T-helper 1 cell (primary cell): ENCODE measurements at regions not wholly inside any gene's neighbourhood (a gene's known extent, or its start where the extent isn't known, plus 50 kb on each side); places are given as distances from the start of the nearest gene placed in this dataset.
"Not testable (repeated sequence)": the region's sequence is repeated elsewhere in the genome, so short reads cannot be mapped to it uniquely, and the experiment has no call there.

ENCODE experiments used
- DNase-seq, 5 donors: peaks; one replicate each; pipeline ENCODE4 v3.0.0-alpha.2; 2012 to 2020

DNA sequence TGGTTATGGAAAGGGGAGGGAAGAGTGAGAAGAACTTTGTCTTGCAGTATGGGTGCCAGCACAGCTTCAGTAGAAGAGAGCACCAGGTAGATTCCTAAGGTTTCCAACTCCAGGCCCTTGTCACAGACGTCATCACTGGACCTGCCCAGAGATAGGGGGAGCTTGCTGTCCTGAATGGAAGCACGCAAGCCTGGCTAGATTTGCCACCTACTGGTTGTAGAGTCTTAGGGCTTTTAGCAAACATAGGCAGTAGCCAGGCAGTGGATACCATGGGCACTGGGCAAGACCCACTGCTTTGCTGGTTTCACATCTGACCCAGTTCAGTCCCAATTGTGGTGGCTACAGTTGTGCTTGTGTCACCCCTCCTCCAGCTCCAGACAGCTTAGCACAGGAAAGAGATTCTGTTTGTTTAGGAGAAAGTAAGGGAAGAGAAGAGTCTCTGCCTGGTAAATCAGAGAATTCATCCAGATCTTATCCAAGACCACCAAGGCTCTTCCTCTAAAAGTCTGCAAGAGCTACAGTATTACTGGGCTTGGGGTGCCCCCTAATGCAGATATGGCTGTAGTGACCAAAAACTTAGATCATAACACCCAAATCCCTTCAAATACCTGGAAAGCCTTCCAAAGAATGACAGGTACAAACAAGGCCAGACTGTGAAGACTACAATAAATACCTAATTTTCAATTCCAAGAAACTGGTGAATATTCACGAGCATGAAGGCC lies 158.9 kb downstream of the HINT1 start:
- DNase-seq: no peak

DNA sequence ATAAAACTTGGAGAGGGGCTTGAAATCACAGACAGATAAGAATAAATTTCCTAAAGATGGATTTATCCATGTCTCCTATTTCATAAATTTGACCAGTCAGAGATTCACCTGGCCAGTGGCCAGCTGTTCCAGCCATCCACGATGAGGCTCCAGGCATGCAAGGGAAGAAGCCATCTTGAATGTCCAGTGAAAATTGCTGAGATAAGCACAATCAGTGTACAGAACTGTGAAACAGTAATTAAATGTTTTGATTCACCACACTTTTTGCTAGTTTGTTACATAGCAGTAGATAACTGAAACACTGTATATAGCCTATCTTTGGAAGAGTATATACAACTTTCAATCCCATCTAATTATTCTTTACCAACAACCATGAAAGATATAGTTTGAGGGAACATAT lies 163.5 kb downstream of the HINT1 start:
- DNase-seq: no peak

GRCh38 chr5:131000289-131000688 lies 164.8 kb downstream of the HINT1 start:
- no peak for DNase-seq

GRCh38 chr5:130996720-130997119 lies 168.3 kb downstream of the HINT1 start:
- not testable (repeated sequence) for DNase-seq

DNA sequence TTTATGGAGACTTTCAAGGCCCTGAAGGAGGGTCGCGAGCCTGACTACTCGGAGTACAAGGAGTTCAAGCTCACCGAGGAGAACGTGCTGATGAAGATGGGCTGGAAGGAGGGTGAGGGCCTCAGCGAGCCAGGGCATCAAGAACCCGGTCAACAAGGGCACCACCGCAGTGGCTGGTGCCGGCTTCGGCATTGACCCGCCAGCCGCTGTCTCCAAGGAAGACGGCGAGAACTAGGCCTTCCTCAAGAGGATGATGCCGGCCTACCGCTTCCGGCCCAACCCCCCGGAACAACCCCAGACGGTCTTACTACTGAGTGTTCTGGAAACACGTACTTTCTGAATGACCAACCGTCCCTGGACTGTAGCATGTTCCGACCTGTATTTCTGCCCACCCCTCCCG lies 169.2 kb downstream of the HINT1 start:
- DNase-seq: no peak

DNA sequence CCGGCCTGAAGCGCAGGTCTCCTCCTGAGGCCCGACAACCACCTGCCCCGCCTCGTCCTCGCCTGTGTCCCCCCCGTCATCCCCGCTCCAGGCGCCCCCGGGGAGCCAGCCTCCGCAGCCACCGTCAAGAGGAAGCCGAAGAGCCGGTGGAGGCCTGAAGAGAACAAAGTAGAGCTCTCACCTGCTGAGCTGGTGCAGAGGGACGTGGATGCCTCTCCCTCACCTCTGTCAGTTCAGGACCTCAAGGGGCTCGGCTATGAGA lies 169.9 kb downstream of the HINT1 start:
- no peak for DNase-seq

GRCh38 chr5:130994496-130995253 lies 170.4 kb downstream of the HINT1 start:
- DNase-seq: no peak

DNA sequence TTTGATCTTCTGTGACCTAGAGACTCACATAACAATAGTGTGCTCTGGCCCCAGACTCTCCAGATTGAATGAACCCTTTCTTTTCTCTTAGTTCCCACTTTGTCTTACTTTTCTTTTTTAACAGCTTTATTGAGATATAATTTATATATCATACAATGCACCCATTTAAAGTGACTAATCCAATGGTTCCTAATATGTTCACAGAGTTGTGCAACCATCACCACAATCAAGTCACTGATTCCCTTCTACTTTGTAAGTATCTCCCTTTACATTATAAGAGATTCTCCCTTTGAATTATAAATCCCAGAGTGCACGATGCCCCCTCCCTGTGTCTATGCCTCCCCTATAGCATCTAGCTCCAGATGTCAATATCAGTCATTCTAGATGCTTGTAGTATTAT lies 172.4 kb downstream of the HINT1 start:
- no peak for DNase-seq

DNA sequence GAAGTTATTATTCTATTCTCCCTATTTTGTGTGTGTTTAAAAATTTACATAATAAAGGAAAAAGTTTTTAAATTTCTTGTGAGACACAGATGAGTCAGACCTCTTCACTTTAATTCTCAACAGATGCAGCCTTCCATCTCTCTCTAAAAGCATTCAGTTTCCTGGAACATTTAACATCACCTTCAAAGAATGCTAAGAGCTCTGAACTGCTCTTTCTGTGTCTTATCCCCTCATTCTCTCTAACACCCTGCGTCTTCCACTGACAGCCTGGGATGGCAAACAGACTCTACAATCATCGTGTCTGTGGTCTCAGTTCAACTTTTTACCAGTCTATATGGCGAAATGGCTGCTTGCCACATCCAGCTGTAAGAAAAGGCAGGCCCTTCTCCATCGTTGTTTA lies 173.0 kb downstream of the HINT1 start:
- no peak for DNase-seq

- DNase-seq: no peak
Observed at GRCh38 chr5:130985776-130986175, 179.3 kb downstream of the HINT1 start.

DNA sequence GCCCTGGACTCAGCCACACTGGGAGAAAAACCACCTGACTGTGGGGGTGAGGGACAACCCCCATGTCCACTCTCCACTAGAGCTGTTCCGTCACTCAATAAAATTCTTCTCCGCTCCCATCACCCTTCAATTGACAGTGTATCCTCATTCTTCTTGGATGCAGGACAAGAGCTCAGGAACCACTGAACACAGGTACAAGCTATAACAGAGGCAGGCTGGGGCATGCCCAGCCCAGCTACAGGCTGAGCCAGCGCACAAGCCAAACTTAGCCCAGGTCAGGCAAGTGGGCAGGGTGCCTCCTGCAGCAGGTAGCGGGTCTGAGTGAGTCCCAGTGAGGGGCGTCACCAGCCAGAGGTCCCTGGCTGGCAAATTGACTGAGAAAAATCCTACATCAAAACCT lies 183.4 kb downstream of the HINT1 start:
- no peak for DNase-seq

DNA sequence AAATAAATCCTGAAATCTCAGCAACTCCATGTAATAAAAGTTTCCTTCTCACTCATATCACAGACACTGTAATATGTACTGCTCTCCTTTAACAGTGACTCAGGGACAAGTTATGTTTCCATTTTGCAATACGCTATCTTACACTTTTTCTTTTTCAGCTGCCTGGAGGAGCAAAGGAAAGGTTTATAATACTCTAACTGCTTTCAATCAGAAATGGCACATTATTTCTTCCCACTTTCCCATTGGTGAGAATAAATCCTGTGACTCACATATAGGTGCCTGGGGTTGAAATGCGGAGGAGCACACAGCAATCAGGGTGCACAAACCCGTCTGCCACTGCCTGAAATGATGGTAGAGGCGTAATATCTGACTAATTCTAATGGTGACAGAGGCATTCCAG lies 186.6 kb downstream of the HINT1 start:
- no peak for DNase-seq

DNA sequence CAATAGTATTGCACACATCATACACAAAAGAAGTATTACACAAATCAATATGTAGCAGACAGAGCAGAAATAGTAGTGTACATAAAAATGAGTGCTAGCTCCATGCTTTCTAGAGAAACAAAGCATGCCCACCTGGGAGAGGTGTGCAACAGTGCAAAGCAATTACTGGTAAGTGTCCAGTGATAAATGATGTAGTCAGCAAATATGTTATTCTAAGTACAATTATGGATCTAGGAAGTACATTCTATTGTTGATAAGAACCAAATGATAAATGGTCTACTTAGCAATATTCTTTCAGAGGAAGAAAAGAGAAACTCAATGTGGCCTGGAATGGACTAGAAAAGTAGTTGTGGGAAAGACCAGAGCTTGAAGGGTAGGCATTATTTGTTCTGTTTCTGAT lies 188.6 kb downstream of the HINT1 start:
- no peak for DNase-seq

DNA sequence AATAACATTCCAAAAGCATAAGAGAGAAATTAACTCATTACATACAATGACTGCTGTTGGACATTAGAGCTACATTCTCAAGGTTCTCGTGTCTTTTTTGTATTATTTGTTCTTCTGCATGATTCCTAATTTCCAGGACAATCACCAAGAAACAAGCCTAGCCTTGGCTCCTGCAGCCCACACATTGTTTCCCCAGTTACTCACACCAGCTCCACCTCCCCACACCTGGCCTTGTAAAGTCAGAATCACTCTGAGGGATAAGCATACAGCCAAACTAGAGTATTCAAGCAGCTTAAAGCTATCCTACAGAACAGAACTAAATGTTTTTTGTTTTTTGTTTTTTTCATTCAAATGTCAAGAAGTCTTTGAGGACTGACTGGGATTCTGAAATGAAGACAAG lies 189.2 kb downstream of the HINT1 start:
- no peak for DNase-seq

DNA sequence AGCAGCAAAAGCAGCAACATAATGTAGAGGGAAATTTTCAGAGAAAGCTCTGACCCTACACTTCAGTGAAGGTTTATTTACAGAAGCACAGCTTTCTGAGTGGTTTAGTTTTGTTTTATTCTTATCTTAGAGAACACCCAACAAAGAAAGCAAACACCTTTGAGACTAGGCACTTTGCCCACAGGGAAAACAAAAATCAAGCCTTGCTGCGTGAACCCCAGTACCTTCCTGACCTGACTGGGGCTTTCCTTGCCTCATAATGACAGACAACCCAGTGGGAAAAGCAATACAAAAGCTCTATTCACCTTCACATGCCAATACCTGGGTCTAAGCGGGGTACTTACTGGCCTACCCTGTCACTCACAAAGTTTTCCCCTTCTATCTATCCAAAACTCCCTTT lies 189.8 kb downstream of the HINT1 start:
- DNase-seq: no peak

DNA sequence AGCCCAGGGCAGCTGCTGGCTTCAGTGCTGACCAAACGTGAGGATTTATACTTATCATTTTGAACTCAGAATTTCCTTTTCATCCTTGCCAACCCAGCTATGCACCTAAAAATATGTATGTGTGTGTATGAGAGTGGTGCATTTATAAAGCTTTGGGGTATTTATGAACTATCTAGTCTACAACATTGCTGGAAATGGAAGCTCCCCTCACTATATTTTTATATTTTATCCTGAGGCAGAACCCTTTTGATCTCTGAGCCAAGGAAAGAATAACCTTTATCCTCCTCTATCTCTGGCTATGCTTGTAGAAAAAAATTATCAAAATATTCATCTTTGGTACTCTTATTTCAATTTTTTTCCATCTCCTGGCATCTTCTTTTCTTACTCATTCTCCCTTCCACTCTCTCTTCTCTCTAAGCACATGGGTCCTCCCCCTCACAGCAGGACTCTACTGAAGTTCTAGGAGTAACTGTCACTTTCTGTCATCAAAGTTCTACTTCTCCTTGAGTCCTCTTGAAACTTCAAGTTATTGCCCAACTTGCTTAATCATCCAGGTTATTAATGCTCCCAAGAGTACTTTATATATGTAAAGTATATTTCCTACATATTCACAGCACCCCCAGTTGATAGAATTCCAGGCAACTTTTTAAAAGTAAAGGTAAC lies 190.9 kb downstream of the HINT1 start:
- no peak for DNase-seq

DNA sequence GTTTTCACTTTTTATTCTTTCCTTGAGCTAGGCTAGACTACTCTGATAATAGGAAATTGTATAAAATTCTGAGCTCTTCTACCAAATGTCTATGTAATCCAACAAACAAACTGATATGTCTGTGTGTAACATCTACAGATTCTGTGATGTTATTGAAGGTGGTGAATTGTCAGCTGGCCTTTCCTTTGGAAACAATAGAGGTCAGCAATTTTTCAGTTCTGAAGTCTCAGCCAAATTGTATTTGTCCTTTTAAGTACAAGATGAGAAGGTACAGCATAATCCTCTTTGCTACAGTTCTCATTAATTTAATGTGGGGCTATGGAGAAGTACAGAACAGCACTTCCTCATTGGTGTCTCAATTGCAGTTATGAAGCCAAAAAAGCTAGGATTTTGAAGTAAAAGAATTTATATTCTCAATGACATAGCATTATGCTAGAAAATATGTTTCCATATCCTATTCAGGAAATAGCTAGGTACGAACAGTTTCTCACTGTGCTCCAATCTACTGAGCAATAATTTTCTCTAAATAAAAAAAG lies 198.0 kb downstream of the HINT1 start:
- no peak for DNase-seq

GRCh38 chr5:130965920-130966319 lies 199.1 kb downstream of the HINT1 start:
- DNase-seq: no peak

DNA sequence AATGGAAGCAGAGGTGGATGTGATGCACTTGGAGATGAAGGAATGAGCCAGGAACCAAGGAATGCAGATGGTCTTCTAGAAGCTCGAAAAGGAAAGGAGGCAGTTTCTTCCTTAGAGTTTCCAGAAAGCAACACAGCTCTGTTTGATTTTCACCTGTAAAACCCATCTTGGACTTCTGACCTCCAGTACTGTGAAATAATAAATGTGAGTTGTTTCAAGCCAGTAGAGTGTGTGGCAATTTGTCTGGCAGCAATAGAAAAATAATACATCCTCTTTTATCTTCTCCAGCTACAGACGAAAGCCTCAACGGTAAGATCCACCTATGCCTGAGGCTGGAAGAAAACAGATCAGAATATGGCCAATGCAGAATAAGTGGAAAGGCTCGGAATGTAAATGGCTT lies 199.7 kb downstream of the HINT1 start:
- no peak for DNase-seq

GRCh38 chr5:130964231-130965202 lies 200.5 kb downstream of the HINT1 start:
- DNase-seq: no peak

- DNase-seq: no peak
Observed at GRCh38 chr5:130963798-130964197, 201.3 kb downstream of the HINT1 start.

DNA sequence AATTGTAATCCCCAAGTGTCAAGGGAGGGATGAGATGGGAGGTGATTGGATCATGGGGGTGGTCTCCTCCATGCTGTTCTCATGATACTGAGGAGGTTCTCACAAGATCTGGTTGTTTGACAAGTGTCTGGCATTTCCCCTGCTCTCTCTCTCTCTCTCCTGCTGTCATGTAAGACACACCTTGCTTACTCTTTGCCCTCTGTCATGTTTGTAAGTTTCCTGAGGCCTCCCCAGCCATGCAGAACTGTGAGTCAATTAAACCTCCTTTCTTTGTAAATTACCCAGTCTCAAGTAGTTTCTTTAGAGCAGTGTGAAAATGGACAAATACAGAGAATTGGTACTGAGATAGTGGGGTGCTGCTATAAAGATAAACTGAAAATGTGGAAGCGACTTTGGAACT lies 207.9 kb downstream of the HINT1 start:
- no peak for DNase-seq

DNA sequence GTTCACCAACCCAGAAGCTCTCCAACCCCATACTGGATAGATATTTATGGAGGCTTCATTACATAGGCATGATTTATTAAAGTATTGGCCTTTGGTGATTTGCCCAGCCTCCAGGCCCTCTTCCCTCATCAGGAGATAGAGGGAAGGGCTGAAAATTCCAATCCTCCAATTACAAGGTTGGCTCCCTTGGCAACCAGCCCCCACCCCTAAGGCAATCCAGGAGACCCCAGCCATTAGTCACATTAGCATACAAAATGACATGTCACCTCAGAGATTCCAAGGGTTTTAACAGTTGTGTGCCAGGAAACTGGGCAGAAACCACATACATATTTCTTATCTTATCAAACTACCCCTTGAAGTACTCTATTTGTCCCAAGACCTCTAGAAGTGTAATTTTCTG lies 210.0 kb downstream of the HINT1 start:
- DNase-seq: no peak
